ENCODE measurements at regions not wholly inside any gene's neighbourhood (a gene's known extent, or its start where the extent isn't known, plus 50 kb on each side); places are given as distances from the start of the nearest gene placed in this dataset.

GRCh38 chr15:39361497-39361896, 219.4 kb upstream of the THBS1 start:
- ATAC-seq: no peak

DNA sequence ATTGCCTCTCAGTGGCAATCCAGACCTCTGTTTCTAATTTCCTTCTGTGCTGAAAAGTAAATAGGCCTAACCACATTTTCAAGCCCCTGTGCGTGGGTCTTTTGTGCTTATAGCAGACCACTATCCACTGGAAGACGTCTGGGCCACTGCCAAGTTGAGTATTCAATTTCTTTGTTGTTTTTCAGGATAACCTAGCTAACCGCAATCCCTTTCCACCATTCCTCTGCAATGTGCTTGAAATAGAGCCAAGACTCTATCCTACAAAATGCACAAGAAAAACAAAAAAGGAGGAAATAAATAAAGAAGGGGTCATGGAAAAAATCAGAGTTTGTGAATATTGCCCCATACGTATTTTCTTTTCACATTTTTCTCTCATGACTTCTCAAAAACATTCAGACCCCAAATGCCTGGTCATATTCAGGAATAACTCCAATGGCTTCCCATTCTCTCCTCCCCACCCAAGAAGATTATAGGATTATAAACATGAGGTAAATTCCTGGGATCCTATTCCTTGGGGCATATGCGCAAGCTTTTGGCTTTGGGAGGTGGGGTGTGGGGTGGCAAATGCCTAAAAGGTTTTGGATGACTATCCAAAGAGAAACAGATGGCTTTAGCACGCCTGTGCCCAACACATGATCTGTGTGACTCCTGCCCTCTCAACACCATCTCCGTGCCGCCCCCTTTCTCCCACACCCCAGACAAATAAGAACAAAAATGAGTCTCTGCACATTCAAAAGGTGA, 217.9 kb upstream of the THBS1 start:
- no peak for ATAC-seq

DNA sequence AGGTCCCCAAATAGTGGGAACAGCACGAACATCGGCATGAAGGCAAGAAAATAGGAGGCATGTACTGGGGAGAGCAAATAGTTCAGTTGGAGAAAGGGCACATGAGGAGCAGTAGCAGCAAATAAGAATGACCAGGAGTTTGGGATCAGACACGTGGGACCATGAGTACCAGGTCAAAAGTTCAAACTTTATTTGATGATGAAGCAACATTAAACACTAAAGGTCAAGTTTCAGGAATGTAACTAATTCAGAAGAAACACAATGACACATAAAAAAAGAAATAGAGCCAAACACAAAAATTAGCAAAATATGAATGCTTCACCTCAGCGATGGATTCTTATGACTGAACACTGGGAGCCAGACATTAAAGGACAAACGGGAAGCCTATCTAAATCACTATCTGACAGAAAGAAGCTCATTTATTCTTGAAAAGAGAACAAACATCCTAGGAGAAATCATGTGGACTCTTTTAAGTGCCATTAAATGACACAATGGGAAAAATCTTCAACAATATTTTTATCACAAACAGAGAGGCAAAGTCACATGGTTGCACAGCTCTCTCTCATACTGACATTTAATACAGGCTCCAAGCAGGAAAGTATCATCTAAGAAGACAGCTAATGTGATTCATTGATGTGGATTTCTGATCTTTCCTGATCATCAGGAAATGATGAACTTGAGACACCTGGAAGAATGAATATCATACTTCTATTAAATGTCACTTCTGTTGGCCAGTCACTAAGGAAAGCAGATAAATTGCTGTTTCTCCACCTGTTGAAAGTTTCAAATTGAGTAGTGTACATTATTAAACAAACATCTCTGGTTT, 216.9 kb upstream of the THBS1 start:
- no peak for ATAC-seq

DNA sequence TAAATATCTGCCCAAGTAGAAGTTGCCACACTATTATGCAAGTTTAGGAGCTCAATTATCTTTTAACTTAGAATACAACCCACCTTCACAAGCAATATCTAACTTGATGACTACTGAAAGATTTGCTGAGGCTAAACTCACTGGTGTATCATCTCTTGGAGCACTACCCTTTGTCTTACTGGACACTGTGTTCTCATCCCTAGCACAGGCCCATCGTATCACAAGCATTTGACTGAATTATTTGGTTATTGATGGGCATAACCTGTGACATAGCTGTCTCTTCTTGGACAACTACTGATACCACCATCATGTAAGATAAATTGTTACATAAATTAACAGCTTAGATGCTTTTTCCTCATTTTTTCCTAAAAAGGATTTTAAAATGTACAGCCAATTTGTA, 216.2 kb upstream of the THBS1 start:
- no peak for ATAC-seq

- no peak for ATAC-seq
Measured at GRCh38 chr15:39365161-39365560, 215.7 kb upstream of the THBS1 start.

DNA sequence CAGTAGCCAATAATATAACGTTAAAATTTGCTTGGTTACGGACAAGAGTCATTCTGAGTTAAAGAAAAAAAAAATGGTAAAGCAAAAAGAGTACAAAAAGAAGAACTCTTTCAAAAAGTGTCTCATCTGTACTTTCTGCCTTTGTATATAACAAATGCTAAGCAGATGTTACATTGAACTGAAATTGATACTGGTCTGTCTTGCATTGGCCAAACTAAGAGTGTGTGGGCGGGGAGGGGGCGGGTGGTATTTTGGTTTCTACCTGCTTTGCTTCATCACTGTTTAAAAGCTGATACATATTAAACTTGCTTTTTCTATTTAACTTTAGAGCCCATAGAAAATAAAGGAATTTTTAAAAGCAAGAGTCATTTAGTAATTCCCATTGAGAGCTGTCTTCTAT, 215.0 kb upstream of the THBS1 start:
- ATAC-seq: no peak

DNA sequence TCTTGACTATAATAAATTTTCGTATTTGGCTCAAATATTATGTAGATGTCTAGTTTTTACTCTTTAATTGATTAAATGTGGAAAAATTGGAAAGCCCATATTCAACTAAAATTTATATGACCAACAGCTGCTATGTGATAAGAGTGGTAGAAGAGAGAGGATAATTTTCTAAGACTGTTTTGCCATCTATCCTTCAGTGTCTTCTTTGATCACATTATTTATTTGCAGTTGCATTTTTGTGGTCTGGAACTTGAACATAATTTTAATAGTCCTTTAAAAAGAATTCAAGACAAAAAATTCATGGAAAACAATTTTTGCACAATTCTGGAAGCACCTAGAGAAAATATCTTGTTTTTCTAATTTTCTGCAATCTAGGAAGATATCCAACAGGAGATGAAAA, 213.3 kb upstream of the THBS1 start:
- ATAC-seq: no peak

- ATAC-seq: no peak
Measured at GRCh38 chr15:39369768-39370167, 211.1 kb upstream of the THBS1 start.

DNA sequence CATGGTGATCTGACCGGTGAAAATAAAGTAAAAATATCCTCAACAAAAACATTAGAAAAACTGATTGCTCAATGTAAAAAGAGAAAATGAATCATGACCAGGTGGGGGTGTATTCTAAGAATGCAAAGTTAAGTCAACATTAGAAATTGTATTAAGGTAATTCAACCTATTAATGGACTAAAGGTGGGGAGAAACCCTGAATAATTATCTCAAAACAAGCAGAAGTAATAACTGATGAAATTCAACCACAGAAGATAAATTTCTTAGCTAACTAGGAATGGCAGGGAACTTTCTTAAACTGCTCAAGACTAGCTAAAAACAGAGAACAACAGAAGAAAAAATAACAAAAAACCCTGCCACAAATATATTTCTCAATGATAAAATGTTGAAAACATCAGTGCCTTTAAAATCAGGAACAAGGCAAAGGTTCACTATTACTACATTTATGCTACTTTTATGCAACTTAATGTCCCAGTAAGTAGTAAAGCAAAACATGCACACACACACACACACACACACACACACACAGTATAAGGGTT, 204.4 kb upstream of the THBS1 start:
- no peak for ATAC-seq

GRCh38 chr15:39381517-39381916, 199.4 kb upstream of the THBS1 start:
- ATAC-seq: no peak

- ATAC-seq: no peak
Measured at GRCh38 chr15:39388118-39388517, 192.8 kb upstream of the THBS1 start.

DNA sequence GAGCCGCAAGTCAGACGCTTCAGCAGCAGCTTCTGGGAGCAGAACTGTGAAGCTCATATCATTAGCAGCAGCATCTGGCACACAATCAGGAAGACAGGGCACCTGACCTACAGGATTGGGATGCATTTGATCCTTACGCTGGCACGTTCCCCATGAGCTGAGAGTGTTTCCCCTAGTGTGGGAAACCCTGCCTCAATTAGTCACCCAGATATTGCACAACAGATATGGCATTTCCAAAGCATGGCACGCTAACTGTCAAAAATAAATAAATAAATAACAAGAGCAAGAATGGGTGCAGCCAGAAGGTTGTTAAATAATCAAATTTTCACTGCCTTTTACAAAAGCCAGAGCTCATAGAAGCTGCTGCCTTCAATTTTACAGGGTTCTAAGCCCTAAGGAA, 189.6 kb upstream of the THBS1 start:
- peak; percentile 91 for ATAC-seq

DNA sequence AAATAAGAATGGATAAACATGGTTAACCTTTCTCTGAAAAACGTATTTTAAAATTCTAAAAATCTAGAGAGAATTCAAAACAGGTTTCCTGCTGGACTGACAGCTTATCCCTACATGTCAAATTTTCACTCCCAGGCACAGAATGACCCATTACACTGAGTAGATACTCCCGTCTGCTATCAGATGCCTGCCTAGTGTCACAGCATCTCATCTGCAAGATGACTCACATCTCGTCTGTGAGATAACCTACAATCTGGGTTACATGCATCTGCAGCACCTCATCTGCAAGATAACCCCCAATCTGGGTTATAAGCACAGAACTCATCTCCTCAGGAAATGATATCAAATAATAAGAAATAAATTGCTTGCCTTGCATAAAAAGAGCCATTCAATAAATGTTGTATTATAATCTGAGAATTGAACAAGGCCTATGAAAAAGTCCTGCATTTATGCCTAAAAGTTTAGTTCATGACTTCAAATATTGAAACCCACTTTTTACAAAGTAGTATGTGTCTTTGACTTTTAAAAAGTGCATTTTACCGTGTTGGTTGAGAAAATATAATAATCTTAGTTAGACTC, 188.3 kb upstream of the THBS1 start:
- no peak for ATAC-seq

DNA sequence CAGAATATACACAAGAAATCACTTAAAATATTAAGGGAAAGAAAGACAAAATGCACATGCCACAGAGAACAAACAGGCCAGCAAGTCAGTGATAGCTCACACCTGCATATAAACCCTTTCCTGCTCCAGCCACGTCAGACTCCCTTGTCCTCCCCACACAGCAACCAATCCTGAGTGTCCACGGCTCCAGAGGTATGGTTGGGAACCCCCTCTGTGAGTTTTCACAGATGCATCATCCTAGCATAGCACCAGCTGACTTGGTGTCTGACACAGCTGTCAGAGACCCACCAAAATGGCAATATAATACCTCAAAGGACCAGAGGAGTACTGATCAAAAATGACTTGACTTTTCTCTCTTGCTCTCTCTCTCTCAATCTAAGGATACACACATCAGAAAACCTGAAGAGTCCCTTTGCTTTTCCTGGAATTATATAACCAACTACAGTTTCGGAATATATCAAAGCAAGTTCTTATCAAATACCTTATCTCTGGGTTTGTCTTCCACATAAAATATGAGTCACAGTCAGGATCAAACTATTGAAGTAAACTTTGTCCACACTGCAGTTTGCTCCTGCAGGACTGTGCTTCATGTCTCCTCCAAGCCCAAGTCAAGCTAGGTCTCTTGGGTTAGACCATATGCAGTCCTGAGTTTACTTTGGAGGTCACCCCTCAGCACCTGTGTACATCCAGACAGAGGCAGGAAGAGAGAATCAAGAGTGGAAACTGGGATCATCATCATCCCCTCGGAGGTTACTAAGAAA, 187.1 kb upstream of the THBS1 start:
- no peak for ATAC-seq

GRCh38 chr15:39394496-39394895, 186.4 kb upstream of the THBS1 start:
- ATAC-seq: no peak

DNA sequence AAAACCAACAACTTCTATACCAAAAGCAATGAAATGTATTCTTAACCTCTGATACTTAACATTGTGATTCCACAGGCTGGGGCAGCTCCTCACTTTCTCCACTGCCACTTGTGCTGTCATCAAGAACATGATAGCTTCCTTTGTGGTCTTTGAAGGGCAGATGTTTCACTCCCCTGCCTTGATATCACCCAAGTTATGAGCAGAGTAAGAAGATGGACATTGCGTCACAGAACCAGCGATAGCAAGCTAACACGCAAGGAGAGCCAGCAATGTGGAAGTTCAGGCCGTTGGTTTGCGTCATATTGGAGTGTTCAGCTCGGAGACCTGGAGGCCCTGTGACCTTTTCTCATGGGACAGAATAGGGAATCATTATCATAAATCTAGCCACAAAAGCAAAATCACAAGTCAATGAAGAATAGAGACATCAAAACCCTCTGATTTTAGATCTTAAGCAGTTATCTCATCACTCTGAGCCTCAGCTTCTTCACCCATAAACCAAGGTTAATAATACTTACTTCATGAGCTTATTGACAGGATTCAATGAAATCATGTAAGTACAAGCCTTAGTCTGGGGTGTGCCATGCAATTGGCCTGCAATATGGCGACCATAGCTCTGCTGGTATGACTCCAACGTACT, 183.8 kb upstream of the THBS1 start:
- no peak for ATAC-seq

DNA sequence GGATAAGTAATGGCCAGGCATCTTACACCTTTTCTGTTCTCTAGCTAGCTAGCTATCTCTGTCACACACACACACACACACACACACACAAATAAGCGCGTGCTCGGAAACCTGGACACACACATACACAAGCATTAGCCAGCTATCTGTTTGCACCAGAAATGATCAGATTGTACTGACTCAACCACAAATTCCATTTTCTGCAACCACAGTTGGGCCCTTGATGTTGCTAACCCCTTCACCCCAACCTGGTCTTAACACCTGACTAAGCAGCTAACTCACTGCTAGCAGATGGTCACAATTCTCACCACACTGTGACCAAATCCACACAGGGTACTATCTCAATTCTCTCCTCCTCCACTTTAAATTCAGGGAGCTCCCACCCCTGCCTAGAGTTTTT, 183.0 kb upstream of the THBS1 start:
- no peak for ATAC-seq

GRCh38 chr15:39399600-39399999, 181.3 kb upstream of the THBS1 start:
- no peak for ATAC-seq

GRCh38 chr15:39400002-39400401, 180.9 kb upstream of the THBS1 start:
- no peak for ATAC-seq

DNA sequence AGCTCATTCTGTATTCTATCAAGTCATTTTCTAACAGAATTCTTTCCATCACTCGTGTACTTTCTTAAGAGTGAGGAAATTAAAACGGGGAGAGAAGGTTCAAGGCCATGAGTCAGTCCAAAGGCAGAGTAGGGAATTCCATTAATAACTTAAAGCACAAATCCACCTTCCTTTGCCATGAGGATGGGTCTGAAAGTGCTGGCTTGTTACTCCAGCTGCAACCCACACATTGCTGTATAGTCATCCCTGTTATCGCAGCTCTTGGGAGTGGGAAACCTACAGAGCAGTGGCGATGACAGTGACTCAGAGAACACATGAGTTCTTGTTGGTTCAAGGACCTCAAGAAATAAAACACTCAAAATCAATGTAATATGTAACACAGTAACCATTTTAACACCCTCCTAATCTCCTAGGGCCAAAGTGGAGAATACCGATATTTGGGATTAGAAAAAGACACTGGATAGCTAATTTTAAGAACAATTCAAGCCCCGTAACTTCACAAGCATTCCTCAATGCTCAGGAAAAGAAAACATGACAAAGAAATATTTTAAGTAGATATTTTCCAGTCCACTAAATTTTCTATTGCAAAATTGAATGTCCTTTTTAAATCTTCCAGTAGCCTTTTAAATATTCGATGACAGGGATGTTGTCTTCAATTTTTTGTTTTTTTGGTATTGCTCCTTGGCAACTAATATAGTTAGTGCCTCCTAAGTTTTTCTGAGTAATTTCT, 179.9 kb upstream of the THBS1 start:
- no peak for ATAC-seq

- no peak for ATAC-seq
Measured at GRCh38 chr15:39403640-39404117, 177.2 kb upstream of the THBS1 start.
